Endothelial cell of umbilical vein (primary cell): ENCODE measurements at regions not wholly inside any gene's neighbourhood (a gene's known extent, or its start where the extent isn't known, plus 50 kb on each side); places are given as distances from the start of the nearest gene placed in this dataset.

ENCODE experiments used
- EZH2 ChIP-seq: IDR thresholded peaks from 2 replicates; pipeline ENCODE4 v1.6.1; 2012; ENCODE audit warnings: borderline replicate concordance, low read depth, mild to moderate bottlenecking, moderate library complexity, low read length, inconsistent platforms; ENCODE audit not compliant: severe bottlenecking
- JUN ChIP-seq: IDR thresholded peaks from 2 replicates; pipeline ENCODE4 v1.6.1; 2011; ENCODE audit warnings: borderline replicate concordance, low read depth; ENCODE audit not compliant: insufficient read length, insufficient read depth
- MYC ChIP-seq: IDR thresholded peaks from one replicate; pipeline ENCODE4 v1.6.1; 2011; ENCODE audit warnings: mild to moderate bottlenecking, low read depth, low read length
- POLR2A ChIP-seq: IDR thresholded peaks from 2 replicates; pipeline ENCODE4 v1.6.1; 2012; ENCODE audit warnings: low read depth, mild to moderate bottlenecking, control low read depth, low read length
- POLR2AphosphoS5 ChIP-seq: IDR thresholded peaks from 2 replicates; pipeline ENCODE4 v1.6.1; 2012; ENCODE audit warnings: low read depth, mild to moderate bottlenecking, control low read depth, low read length, moderate library complexity; ENCODE audit not compliant: insufficient read depth
- TF ChIP-seq, protein P1 (sequence below), 2 donors: IDR thresholded peaks; 1 replicate in 1 of 2; 2 replicates in 1 of 2; pipeline ENCODE4 v1.5.1; 2011; ENCODE audit warnings: low read length in 2 of 2, mild to moderate bottlenecking in 2 of 2, moderate library complexity in 2 of 2, control low read depth in 1 of 2, inconsistent platforms in 1 of 2, low read depth in 1 of 2; ENCODE audit not compliant: insufficient read depth in 1 of 2; ENCODE audit errors: extremely low read depth in 1 of 2
- TF ChIP-seq, protein P2 (sequence below): IDR thresholded peaks from 2 replicates; pipeline ENCODE4 v1.6.1; 2011; ENCODE audit not compliant: insufficient read depth, insufficient read length

DNA sequence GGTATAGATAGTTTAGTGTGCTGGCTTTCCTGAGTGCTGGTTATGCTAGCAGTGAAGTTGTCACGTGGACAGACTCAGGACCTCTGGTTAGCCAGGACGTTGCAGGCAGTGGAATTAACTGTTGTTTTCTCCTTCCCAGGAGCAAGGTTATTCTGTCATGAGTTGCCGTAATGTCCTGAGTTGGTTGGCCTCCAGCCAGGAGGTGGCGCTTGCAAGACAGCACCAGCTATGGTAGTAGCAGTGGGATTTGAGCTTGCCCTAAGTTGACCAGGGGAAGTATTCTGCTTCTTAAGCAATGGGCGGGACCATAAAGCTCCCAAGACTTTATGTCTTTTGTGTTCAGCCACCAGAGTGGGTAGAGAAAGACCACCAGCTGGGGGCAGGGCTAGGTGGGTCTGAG lies 240.7 kb upstream of the DNAJC19 start:
- TF ChIP-seq, protein P1, sequence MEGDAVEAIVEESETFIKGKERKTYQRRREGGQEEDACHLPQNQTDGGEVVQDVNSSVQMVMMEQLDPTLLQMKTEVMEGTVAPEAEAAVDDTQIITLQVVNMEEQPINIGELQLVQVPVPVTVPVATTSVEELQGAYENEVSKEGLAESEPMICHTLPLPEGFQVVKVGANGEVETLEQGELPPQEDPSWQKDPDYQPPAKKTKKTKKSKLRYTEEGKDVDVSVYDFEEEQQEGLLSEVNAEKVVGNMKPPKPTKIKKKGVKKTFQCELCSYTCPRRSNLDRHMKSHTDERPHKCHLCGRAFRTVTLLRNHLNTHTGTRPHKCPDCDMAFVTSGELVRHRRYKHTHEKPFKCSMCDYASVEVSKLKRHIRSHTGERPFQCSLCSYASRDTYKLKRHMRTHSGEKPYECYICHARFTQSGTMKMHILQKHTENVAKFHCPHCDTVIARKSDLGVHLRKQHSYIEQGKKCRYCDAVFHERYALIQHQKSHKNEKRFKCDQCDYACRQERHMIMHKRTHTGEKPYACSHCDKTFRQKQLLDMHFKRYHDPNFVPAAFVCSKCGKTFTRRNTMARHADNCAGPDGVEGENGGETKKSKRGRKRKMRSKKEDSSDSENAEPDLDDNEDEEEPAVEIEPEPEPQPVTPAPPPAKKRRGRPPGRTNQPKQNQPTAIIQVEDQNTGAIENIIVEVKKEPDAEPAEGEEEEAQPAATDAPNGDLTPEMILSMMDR (IDR thresholded peaks at IDR 0.05; ENCODE audit: extremely low read depth in 1 of 2, insufficient read depth in 1 of 2, low read depth in 1 of 2, low read length in 2 of 2) = no peak
- TF ChIP-seq, protein P2, sequence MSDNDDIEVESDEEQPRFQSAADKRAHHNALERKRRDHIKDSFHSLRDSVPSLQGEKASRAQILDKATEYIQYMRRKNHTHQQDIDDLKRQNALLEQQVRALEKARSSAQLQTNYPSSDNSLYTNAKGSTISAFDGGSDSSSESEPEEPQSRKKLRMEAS = no peak
- TF ChIP-seq POLR2AphosphoS5 (no peak), POLR2A (no peak), EZH2 (no peak), MYC (no peak), JUN (no peak)
